ENCODE measurements at regions not wholly inside any gene's neighbourhood (a gene's known extent, or its start where the extent isn't known, plus 50 kb on each side); places are given as distances from the start of the nearest gene placed in this dataset.

GRCh38 chr5:125293223-125293622 lies 546.8 kb upstream of the ZNF608 start:
- H3K4me1 Mint-ChIP-seq (ENCODE audit: low read depth, unreplicated experiment) = peaks cover 3% of the 10 kb centered on the region
- H3K4me3 Mint-ChIP-seq (ENCODE audit: unreplicated experiment) = no peak overlapping the region
- H3K27me3 Mint-ChIP-seq (ENCODE audit: unreplicated experiment) = peaks cover 2% of the 10 kb centered on the region
- H3K27ac Mint-ChIP-seq (ENCODE audit: unreplicated experiment) = no peak overlapping the region
- no peak for DNase-seq
- H3K36me3 Mint-ChIP-seq (ENCODE audit: unreplicated experiment) = no peaks in the 10 kb centered on the region
- peaks cover 2% of the 10 kb centered on the region for H3K9me3 Mint-ChIP-seq (ENCODE audit: unreplicated experiment)
- TF ChIP-seq, protein P1, sequence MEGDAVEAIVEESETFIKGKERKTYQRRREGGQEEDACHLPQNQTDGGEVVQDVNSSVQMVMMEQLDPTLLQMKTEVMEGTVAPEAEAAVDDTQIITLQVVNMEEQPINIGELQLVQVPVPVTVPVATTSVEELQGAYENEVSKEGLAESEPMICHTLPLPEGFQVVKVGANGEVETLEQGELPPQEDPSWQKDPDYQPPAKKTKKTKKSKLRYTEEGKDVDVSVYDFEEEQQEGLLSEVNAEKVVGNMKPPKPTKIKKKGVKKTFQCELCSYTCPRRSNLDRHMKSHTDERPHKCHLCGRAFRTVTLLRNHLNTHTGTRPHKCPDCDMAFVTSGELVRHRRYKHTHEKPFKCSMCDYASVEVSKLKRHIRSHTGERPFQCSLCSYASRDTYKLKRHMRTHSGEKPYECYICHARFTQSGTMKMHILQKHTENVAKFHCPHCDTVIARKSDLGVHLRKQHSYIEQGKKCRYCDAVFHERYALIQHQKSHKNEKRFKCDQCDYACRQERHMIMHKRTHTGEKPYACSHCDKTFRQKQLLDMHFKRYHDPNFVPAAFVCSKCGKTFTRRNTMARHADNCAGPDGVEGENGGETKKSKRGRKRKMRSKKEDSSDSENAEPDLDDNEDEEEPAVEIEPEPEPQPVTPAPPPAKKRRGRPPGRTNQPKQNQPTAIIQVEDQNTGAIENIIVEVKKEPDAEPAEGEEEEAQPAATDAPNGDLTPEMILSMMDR (IDR thresholded peaks at IDR 0.05; ENCODE audit: partially characterized antibody, unreplicated experiment) = no peak

- TF ChIP-seq, protein P1 (IDR thresholded peaks at IDR 0.05; ENCODE audit: partially characterized antibody, unreplicated experiment) = no peak
- Mint-ChIP-seq H3K4me3 (ENCODE audit: unreplicated experiment) (no peak overlapping the region), H3K27me3 (ENCODE audit: unreplicated experiment) (peaks cover 2% of the 10 kb centered on the region), H3K36me3 (ENCODE audit: unreplicated experiment) (no peaks in the 10 kb centered on the region), H3K27ac (ENCODE audit: unreplicated experiment) (no peak overlapping the region), H3K9me3 (ENCODE audit: unreplicated experiment) (peaks cover 2% of the 10 kb centered on the region), H3K4me1 (ENCODE audit: low read depth, unreplicated experiment) (peaks cover 4% of the 10 kb centered on the region)
- no peak for DNase-seq
These were observed 547.3 kb upstream of the ZNF608 start for GRCh38 chr5:125293726-125294125.

- H3K4me3 Mint-ChIP-seq (ENCODE audit: unreplicated experiment) = no peak overlapping the region
- H3K9me3 Mint-ChIP-seq (ENCODE audit: unreplicated experiment) = peaks cover 2% of the 10 kb centered on the region
- H3K4me1 Mint-ChIP-seq (ENCODE audit: low read depth, unreplicated experiment) = peaks cover 8% of the 10 kb centered on the region
- peaks cover 2% of the 10 kb centered on the region for H3K27me3 Mint-ChIP-seq (ENCODE audit: unreplicated experiment)
- no peak for DNase-seq
- H3K36me3 Mint-ChIP-seq (ENCODE audit: unreplicated experiment) = no peaks in the 10 kb centered on the region
- TF ChIP-seq, protein P1 (IDR thresholded peaks at IDR 0.05; ENCODE audit: partially characterized antibody, unreplicated experiment) = no peak
- H3K27ac Mint-ChIP-seq (ENCODE audit: unreplicated experiment) = no peak overlapping the region
These were observed 548.4 kb upstream of the ZNF608 start for GRCh38 chr5:125294844-125295243.

- no peak overlapping the region for H3K27ac Mint-ChIP-seq (ENCODE audit: unreplicated experiment)
These were observed 549.0 kb upstream of the ZNF608 start for GRCh38 chr5:125295405-125295872.

DNA sequence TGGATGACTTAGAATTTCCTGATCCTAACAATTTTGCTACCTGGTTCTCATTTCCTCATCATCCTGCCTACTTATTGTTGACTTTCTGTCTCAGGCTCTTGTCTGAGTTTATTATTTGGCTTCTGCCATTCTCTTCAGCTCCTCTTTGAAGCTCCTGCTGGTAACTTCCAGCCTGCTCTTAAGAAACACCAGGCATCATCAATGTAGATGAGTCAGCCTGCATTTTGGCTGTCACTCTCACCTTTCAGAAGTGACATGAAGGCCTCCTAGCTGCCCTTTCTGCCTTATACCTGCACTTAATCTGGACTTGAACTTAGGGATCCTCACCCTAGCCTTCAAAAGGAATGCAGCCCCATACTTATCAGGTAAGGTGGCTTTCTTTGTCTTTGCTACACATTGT lies 551.8 kb upstream of the ZNF608 start:
- no peaks in the 10 kb centered on the region for H3K9me3 Mint-ChIP-seq (ENCODE audit: unreplicated experiment)
- H3K36me3 Mint-ChIP-seq (ENCODE audit: unreplicated experiment) = no peaks in the 10 kb centered on the region
- no peak overlapping the region for H3K4me3 Mint-ChIP-seq (ENCODE audit: unreplicated experiment)
- H3K4me1 Mint-ChIP-seq (ENCODE audit: low read depth, unreplicated experiment) = peaks cover 5% of the 10 kb centered on the region
- H3K27ac Mint-ChIP-seq (ENCODE audit: unreplicated experiment) = no peak overlapping the region
- TF ChIP-seq, protein P1 (IDR thresholded peaks at IDR 0.05; ENCODE audit: partially characterized antibody, unreplicated experiment) = no peak
- no peaks in the 10 kb centered on the region for H3K27me3 Mint-ChIP-seq (ENCODE audit: unreplicated experiment)
- no peak for DNase-seq

More at GRCh38 chr5:125295405-125295872, 549.0 kb upstream of the ZNF608 start:
- H3K9me3 Mint-ChIP-seq (ENCODE audit: unreplicated experiment) = no peaks in the 10 kb centered on the region
- H3K27me3 Mint-ChIP-seq (ENCODE audit: unreplicated experiment) = peaks cover under 1% of the 10 kb centered on the region
- H3K4me3 Mint-ChIP-seq (ENCODE audit: unreplicated experiment) = no peak overlapping the region
- H3K4me1 Mint-ChIP-seq (ENCODE audit: low read depth, unreplicated experiment) = peaks cover 5% of the 10 kb centered on the region
- H3K36me3 Mint-ChIP-seq (ENCODE audit: unreplicated experiment) = no peaks in the 10 kb centered on the region
- DNase-seq = no peak
- TF ChIP-seq, protein P1 (IDR thresholded peaks at IDR 0.05; ENCODE audit: partially characterized antibody, unreplicated experiment) = no peak

Data from glutamatergic neuron (in vitro differentiated cells).